ENCODE measurements at regions not wholly inside any gene's neighbourhood (a gene's known extent, or its start where the extent isn't known, plus 50 kb on each side); places are given as distances from the start of the nearest gene placed in this dataset.

- no peak for TF ChIP-seq CTCF (IDR thresholded peaks at IDR 0.05)
- TF ChIP-seq POLR2AphosphoS5 (IDR thresholded peaks at IDR 0.05), result no peak
- no peak for TF ChIP-seq EP300 (IDR thresholded peaks at IDR 0.05)
- TF ChIP-seq POLR2A (IDR thresholded peaks at IDR 0.05), result no peak
Observed at GRCh38 chr5:107169867-107170266, 500.9 kb downstream of the EFNA5 start.
